ENCODE measurements at regions not wholly inside any gene's neighbourhood (a gene's known extent, or its start where the extent isn't known, plus 50 kb on each side); places are given as distances from the start of the nearest gene placed in this dataset.

DNA sequence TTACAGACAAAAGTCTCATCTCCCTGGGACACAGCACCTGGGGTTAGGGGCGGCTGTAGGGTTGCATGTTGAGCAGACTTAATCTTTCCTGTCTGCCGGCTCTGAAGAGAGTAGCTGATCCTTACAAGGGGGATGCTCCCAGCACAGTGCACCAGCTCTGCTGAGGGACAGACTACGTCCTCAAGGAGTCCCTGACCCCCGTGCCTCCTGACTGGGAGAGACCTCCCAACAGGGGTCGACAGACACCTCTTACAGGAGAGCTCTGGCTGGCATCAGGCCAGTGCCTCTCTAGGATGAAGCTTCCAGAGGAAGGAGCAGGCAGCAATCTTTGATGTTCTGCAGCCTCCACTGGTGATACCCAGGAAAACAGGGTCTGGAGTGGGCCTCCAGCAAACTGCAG is 506.0 kb upstream of the FMR1 start:
- no peaks in the 10 kb centered on the region for H3K36me3 ChIP-seq (replicated peaks in 1 of 2; ENCODE audit: insufficient read depth in 1 of 2, low read depth in 2 of 2)
- no peaks in the 10 kb centered on the region for H3K4me1 ChIP-seq
- no peak for ATAC-seq
- WGBS, 2 donors = 35 to 83% methylated on average over 1 to 4 of the region's 5 CpGs
- H3K27ac ChIP-seq = no peak overlapping the region
- intact Hi-C loops (cut with DNase I) = no loop called here
- no peaks in the 10 kb centered on the region for H3K27me3 ChIP-seq
- no peaks in the 10 kb centered on the region for H3K9me3 ChIP-seq
- H3K4me3 ChIP-seq = no peak overlapping the region
- no peak for DNase-seq
- TF ChIP-seq, protein P1, sequence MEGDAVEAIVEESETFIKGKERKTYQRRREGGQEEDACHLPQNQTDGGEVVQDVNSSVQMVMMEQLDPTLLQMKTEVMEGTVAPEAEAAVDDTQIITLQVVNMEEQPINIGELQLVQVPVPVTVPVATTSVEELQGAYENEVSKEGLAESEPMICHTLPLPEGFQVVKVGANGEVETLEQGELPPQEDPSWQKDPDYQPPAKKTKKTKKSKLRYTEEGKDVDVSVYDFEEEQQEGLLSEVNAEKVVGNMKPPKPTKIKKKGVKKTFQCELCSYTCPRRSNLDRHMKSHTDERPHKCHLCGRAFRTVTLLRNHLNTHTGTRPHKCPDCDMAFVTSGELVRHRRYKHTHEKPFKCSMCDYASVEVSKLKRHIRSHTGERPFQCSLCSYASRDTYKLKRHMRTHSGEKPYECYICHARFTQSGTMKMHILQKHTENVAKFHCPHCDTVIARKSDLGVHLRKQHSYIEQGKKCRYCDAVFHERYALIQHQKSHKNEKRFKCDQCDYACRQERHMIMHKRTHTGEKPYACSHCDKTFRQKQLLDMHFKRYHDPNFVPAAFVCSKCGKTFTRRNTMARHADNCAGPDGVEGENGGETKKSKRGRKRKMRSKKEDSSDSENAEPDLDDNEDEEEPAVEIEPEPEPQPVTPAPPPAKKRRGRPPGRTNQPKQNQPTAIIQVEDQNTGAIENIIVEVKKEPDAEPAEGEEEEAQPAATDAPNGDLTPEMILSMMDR (IDR thresholded peaks at IDR 0.05) = no peak
- TF ChIP-seq POLR2A (IDR thresholded peaks at IDR 0.05) = no peak

DNA sequence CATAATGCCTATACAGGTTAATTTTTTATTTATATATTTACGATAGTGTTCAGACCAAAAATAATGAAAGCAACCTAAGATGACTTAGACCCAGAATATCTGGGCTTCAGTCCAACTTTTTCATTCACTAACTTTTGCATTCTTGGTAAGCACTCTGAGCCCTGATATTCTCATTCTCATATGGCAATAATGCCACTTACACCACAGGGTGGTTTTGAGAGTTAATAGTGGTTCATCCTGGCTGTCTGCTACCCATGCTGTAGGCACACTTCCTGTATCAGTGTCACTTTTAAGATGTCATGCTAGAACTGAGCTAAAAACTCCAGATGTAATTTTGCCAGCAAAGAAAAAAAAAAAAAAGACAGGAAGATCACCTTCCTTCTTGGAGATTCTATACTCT is 508.7 kb upstream of the FMR1 start:
- Histone ChIP-seq H3K9me3 (no peaks in the 10 kb centered on the region), H3K4me3 (no peak overlapping the region), H3K36me3 (replicated peaks in 1 of 2; ENCODE audit: insufficient read depth in 1 of 2, low read depth in 2 of 2) (no peaks in the 10 kb centered on the region), H3K27me3 (no peaks in the 10 kb centered on the region), H3K4me1 (no peaks in the 10 kb centered on the region), H3K27ac (no peak overlapping the region)
- intact Hi-C loops (cut with DNase I) = no loop called here
- TF ChIP-seq, protein P1 (IDR thresholded peaks at IDR 0.05) = no peak
- no peak for TF ChIP-seq POLR2A (IDR thresholded peaks at IDR 0.05)
- ATAC-seq = no peak
- no peak for DNase-seq
- 52 to 100% methylated on average over 1 of the region's 1 CpG for WGBS, 2 donors

DNA sequence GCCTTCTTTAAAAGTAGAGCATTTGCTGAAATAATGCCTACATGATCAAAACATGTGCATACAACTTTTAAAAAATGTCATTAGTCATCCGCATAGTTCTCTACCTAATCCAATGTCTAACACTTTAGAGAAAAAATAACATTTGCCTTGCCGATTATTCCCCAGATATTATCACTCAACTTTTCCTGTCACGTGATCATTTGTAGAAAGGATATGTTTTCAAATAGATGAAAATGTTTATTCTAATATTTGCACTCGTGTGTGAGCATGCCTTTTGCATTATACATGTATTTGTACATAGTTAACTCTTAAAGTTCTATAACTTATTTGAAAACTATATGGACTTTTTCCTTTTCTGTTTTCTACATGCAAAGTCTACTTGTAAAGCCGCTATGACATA is 533.0 kb upstream of the FMR1 start:
- no peak for DNase-seq
- Histone ChIP-seq H3K27me3 (no peaks in the 10 kb centered on the region), H3K9me3 (no peaks in the 10 kb centered on the region), H3K27ac (no peak overlapping the region), H3K4me3 (no peak overlapping the region), H3K4me1 (peaks cover 17% of the 10 kb centered on the region), H3K36me3 (replicated peaks in 1 of 2; ENCODE audit: insufficient read depth in 1 of 2, low read depth in 2 of 2) (no peaks in the 10 kb centered on the region)
- intact Hi-C loops (cut with DNase I) = no loop called here
- TF ChIP-seq, protein P1 (IDR thresholded peaks at IDR 0.05) = no peak
- TF ChIP-seq POLR2A (IDR thresholded peaks at IDR 0.05) = no peak
- WGBS, 2 donors = 31 to 39% methylated on average over 5 of the region's 5 CpGs
- ATAC-seq = no peak

DNA sequence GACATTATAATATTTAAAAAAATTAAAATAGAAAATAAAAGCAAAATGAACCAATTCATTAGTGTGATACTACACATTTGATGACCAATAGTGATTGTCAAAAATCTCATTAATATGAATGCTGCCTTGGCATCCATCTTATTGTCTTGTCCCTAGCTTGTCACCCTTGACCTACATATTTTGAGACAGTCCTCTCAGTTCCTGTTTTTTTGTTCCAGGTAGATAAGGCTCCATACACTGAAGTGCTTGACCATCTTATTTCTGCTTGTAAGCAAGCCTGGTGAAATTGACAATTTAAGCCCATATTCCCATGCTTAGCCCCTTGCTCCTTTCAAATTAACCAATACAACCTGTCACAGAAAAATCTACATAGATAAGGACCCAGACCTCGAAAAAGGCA is 534.0 kb upstream of the FMR1 start:
- ATAC-seq = no peak
- intact Hi-C loops (cut with DNase I) = no loop called here
- DNase-seq = no peak
- H3K4me3 ChIP-seq = no peak overlapping the region
- no peak overlapping the region for H3K27ac ChIP-seq
- TF ChIP-seq POLR2A (IDR thresholded peaks at IDR 0.05) = no peak
- TF ChIP-seq, protein P1 (IDR thresholded peaks at IDR 0.05) = no peak
- no peaks in the 10 kb centered on the region for H3K27me3 ChIP-seq
- no peaks in the 10 kb centered on the region for H3K9me3 ChIP-seq
- WGBS, 2 donors = 19 to 43% methylated on average over 1 of the region's 1 CpG
- H3K4me1 ChIP-seq = peaks cover 17% of the 10 kb centered on the region
- no peaks in the 10 kb centered on the region for H3K36me3 ChIP-seq (replicated peaks in 1 of 2; ENCODE audit: insufficient read depth in 1 of 2, low read depth in 2 of 2)

DNA sequence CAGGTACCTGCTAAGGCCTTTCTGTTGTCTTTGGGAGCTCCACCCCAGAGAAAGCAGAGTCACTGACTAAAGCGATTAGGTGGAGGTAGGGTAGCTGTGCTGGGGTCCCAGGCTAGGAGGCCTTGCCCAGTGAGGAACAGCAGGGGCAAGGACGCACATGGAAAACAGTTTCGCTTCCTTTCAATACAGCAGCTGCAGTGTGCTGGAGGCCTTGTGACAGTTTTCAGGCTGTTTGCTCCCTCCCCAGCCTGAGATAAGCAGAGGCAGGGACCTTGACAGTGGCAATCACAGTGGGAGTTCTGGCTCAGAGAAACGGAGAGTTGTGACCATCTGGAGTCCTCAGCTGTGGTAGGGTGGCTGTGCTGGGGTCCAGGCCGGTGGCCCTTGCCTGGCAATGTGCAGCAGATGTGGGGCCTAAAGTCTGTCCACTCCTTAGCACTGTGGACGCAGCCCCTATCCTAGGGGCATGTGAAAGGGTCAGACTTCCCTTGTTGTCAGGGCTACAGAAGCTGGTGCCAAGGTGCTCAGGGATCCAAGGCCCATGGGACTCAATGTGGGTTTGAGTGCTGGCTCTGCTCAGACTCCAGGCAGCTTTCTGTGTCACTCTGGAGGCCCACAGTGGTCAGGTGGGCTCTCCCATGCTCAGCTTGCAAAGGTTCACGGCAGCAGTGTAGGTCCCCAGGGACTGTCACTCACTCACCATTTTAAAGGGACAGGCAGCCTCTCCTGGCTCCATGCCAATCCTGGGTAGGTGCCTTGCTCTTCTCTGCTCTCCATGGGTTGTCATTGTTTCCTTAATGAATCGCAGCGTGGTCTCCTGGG is 534.9 kb upstream of the FMR1 start:
- TF ChIP-seq, protein P1 (IDR thresholded peaks at IDR 0.05) = no peak
- no peak for TF ChIP-seq POLR2A (IDR thresholded peaks at IDR 0.05)
- Histone ChIP-seq H3K27ac (peak overlapping the region; percentile 39 to 65 (median 60)), H3K27me3 (no peaks in the 10 kb centered on the region), H3K36me3 (replicated peaks in 1 of 2; ENCODE audit: insufficient read depth in 1 of 2, low read depth in 2 of 2) (no peaks in the 10 kb centered on the region), H3K4me1 (peaks cover 17% of the 10 kb centered on the region), H3K4me3 (no peak overlapping the region), H3K9me3 (no peaks in the 10 kb centered on the region)
- intact Hi-C loops (cut with DNase I) = no loop called here
- DNase-seq (peak; percentile 29 to 65 (median 54)), ATAC-seq (peak; percentile 84)
- WGBS, 2 donors = 13 to 33% methylated on average over 3 to 9 of the region's 9 CpGs
